ENCODE measurements at regions not wholly inside any gene's neighbourhood (a gene's known extent, or its start where the extent isn't known, plus 50 kb on each side); places are given as distances from the start of the nearest gene placed in this dataset.

DNA sequence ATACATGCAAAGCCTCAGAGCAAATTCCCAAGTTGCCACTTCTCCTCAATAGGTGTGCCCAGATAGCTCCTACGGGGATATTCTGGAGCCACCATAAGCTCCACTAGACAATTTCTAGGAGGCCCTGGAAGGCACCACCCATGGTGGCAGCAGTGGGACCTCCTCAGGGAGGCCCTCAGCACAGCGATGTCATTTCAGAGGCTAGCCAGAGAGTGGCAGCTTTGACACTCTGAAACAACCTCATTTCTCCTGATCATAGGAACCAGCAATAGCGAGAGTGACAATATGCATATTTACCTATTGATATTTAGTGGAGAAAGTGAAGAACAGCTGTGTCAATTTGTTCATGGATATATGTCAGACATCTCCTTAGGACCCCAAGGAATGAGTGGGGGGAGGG lies 612.3 kb downstream of the SOX5 start:
- TF ChIP-seq, protein P1, sequence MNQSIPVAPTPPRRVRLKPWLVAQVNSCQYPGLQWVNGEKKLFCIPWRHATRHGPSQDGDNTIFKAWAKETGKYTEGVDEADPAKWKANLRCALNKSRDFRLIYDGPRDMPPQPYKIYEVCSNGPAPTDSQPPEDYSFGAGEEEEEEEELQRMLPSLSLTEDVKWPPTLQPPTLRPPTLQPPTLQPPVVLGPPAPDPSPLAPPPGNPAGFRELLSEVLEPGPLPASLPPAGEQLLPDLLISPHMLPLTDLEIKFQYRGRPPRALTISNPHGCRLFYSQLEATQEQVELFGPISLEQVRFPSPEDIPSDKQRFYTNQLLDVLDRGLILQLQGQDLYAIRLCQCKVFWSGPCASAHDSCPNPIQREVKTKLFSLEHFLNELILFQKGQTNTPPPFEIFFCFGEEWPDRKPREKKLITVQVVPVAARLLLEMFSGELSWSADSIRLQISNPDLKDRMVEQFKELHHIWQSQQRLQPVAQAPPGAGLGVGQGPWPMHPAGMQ (IDR thresholded peaks at IDR 0.05; ENCODE audit: borderline replicate concordance) = no peak
- TF ChIP-seq NR2F1 (conservative IDR thresholded peaks at IDR 0.05) = no peak
- TF ChIP-seq, protein P2, sequence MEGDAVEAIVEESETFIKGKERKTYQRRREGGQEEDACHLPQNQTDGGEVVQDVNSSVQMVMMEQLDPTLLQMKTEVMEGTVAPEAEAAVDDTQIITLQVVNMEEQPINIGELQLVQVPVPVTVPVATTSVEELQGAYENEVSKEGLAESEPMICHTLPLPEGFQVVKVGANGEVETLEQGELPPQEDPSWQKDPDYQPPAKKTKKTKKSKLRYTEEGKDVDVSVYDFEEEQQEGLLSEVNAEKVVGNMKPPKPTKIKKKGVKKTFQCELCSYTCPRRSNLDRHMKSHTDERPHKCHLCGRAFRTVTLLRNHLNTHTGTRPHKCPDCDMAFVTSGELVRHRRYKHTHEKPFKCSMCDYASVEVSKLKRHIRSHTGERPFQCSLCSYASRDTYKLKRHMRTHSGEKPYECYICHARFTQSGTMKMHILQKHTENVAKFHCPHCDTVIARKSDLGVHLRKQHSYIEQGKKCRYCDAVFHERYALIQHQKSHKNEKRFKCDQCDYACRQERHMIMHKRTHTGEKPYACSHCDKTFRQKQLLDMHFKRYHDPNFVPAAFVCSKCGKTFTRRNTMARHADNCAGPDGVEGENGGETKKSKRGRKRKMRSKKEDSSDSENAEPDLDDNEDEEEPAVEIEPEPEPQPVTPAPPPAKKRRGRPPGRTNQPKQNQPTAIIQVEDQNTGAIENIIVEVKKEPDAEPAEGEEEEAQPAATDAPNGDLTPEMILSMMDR (IDR thresholded peaks at IDR 0.05 in 2 of 3, conservative IDR thresholded peaks at IDR 0.05 in 1 of 3; ENCODE audit: control insufficient read depth in 2 of 3, extremely low read depth in 1 of 3, insufficient read depth in 1 of 3, low read depth in 3 of 3, low read length in 3 of 3) = peak in 1 of 3 experiments; percentile 12; a peak in 1 of 6 replicates
- TF ChIP-seq, protein P3, sequence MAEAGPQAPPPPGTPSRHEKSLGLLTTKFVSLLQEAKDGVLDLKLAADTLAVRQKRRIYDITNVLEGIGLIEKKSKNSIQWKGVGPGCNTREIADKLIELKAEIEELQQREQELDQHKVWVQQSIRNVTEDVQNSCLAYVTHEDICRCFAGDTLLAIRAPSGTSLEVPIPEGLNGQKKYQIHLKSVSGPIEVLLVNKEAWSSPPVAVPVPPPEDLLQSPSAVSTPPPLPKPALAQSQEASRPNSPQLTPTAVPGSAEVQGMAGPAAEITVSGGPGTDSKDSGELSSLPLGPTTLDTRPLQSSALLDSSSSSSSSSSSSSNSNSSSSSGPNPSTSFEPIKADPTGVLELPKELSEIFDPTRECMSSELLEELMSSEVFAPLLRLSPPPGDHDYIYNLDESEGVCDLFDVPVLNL (IDR thresholded peaks at IDR 0.05; ENCODE audit: low read depth, low read length) = no peak
- TF ChIP-seq, protein P4, sequence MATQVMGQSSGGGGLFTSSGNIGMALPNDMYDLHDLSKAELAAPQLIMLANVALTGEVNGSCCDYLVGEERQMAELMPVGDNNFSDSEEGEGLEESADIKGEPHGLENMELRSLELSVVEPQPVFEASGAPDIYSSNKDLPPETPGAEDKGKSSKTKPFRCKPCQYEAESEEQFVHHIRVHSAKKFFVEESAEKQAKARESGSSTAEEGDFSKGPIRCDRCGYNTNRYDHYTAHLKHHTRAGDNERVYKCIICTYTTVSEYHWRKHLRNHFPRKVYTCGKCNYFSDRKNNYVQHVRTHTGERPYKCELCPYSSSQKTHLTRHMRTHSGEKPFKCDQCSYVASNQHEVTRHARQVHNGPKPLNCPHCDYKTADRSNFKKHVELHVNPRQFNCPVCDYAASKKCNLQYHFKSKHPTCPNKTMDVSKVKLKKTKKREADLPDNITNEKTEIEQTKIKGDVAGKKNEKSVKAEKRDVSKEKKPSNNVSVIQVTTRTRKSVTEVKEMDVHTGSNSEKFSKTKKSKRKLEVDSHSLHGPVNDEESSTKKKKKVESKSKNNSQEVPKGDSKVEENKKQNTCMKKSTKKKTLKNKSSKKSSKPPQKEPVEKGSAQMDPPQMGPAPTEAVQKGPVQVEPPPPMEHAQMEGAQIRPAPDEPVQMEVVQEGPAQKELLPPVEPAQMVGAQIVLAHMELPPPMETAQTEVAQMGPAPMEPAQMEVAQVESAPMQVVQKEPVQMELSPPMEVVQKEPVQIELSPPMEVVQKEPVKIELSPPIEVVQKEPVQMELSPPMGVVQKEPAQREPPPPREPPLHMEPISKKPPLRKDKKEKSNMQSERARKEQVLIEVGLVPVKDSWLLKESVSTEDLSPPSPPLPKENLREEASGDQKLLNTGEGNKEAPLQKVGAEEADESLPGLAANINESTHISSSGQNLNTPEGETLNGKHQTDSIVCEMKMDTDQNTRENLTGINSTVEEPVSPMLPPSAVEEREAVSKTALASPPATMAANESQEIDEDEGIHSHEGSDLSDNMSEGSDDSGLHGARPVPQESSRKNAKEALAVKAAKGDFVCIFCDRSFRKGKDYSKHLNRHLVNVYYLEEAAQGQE (IDR thresholded peaks at IDR 0.05; ENCODE audit: low read depth, low read length) = no peak
- TF ChIP-seq, protein P5, sequence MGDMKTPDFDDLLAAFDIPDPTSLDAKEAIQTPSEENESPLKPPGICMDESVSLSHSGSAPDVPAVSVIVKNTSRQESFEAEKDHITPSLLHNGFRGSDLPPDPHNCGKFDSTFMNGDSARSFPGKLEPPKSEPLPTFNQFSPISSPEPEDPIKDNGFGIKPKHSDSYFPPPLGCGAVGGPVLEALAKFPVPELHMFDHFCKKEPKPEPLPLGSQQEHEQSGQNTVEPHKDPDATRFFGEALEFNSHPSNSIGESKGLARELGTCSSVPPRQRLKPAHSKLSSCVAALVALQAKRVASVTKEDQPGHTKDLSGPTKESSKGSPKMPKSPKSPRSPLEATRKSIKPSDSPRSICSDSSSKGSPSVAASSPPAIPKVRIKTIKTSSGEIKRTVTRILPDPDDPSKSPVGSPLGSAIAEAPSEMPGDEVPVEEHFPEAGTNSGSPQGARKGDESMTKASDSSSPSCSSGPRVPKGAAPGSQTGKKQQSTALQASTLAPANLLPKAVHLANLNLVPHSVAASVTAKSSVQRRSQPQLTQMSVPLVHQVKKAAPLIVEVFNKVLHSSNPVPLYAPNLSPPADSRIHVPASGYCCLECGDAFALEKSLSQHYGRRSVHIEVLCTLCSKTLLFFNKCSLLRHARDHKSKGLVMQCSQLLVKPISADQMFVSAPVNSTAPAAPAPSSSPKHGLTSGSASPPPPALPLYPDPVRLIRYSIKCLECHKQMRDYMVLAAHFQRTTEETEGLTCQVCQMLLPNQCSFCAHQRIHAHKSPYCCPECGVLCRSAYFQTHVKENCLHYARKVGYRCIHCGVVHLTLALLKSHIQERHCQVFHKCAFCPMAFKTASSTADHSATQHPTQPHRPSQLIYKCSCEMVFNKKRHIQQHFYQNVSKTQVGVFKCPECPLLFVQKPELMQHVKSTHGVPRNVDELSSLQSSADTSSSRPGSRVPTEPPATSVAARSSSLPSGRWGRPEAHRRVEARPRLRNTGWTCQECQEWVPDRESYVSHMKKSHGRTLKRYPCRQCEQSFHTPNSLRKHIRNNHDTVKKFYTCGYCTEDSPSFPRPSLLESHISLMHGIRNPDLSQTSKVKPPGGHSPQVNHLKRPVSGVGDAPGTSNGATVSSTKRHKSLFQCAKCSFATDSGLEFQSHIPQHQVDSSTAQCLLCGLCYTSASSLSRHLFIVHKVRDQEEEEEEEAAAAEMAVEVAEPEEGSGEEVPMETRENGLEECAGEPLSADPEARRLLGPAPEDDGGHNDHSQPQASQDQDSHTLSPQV (IDR thresholded peaks at IDR 0.05) = no peak
- TF ChIP-seq POLR2A (IDR thresholded peaks at IDR 0.05; ENCODE audit: low read depth, low read length) = no peak
